B cell (primary cell): ENCODE measurements at regions not wholly inside any gene's neighbourhood (a gene's known extent, or its start where the extent isn't known, plus 50 kb on each side); places are given as distances from the start of the nearest gene placed in this dataset.

Experiments
- ATAC-seq: fragments of 200-7000 bp; cut with Tn5 transposase; one replicate; pipeline ENCODE4 v1.10.0; 2021; ENCODE audit warnings: low read depth, mild to moderate bottlenecking, moderate number of reproducible peaks, moderate library complexity
- CTCF ChIA-PET: fragments of 350-600 bp; sonication (Branson Sonifier 250); formaldehyde crosslinking; loops from one replicate; lab custom pipeline; 2021; ENCODE audit warnings: antibody characterized with exemption, inconsistent platforms; lab: Charles Lee
- POLR2A ChIA-PET: fragments of 350-600 bp; sonication (Branson Sonifier 250); formaldehyde crosslinking; loops from one replicate; lab custom pipeline; 2021; ENCODE audit warnings: antibody characterized with exemption; lab: Charles Lee
- DNase-seq: peaks from one replicate; pipeline ENCODE4 v3.0.0; 2013
- H2AFZ ChIP-seq: 2 replicates; pipeline ENCODE4 v1.6.1; 2012; ENCODE audit warnings: mild to moderate bottlenecking, low read depth, low read length; ENCODE audit not compliant: insufficient read depth, poor library complexity, severe bottlenecking
- H3K27ac ChIP-seq, 2 donors: 1 replicate in 1 of 2; 2 replicates in 1 of 2; pipeline ENCODE4 v1.5.1; 2012 to 2013; ENCODE audit warnings: low read length in 2 of 2, mild to moderate bottlenecking in 2 of 2, moderate library complexity in 1 of 2
- H3K27me3 ChIP-seq, 4 experiments: fragments of 200-600 bp in 1 of 4; sonication (generic) in 1 of 4; replicated peaks in 1 of 4; 1 replicate in 2 of 4; 2 replicates in 2 of 4; pipeline versions ENCODE4 v1.6.1 to v1.7.0; 2013 to 2016; ENCODE audit warnings: low read length in 3 of 4, mild to moderate bottlenecking in 2 of 4, mixed read lengths in 1 of 4, moderate library complexity in 1 of 4; ENCODE audit not compliant: insufficient read depth in 4 of 4, control insufficient read depth in 3 of 4; ENCODE audit errors: control extremely low read depth in 1 of 4
- H3K36me3 ChIP-seq, 2 experiments: replicated peaks in 1 of 2; 1 replicate in 1 of 2; 2 replicates in 1 of 2; pipeline versions ENCODE4 v1.6.1 to v1.7.1; 2013; ENCODE audit warnings: low read length in 1 of 2; ENCODE audit not compliant: insufficient read depth in 2 of 2, control insufficient read depth in 1 of 2; ENCODE audit errors: control extremely low read depth in 1 of 2, extremely low read depth in 1 of 2
- H3K4me1 ChIP-seq, 2 donors: fragments of 200-600 bp in 1 of 2; sonication (generic) in 1 of 2; 1 replicate in 1 of 2; 2 replicates in 1 of 2; pipeline versions ENCODE4 v1.5.1 to v1.6.1; 2013 to 2017; ENCODE audit warnings: low read length in 2 of 2; ENCODE audit not compliant: control insufficient read depth in 2 of 2, insufficient read depth in 2 of 2
- H3K4me2 ChIP-seq: replicated peaks from 2 replicates; pipeline ENCODE3; 2012; ENCODE audit warnings: mild to moderate bottlenecking, low read depth, low read length; ENCODE audit not compliant: poor library complexity, severe bottlenecking
- H3K4me3 ChIP-seq, 5 experiments: fragments of 200-600 bp in 1 of 5; sonication (generic) in 1 of 5; 1 replicate in 3 of 5; 2 replicates in 2 of 5; pipeline versions ENCODE4 v1.5.1 to v1.7.0; 2011 to 2016; ENCODE audit warnings: low read length in 4 of 5, mild to moderate bottlenecking in 4 of 5, low read depth in 2 of 5, control low read depth in 1 of 5, moderate library complexity in 1 of 5; ENCODE audit not compliant: insufficient read depth in 1 of 5; ENCODE audit errors: control extremely low read depth in 1 of 5, extremely low read depth in 1 of 5
- H3K79me2 ChIP-seq: fragments of 200-600 bp; sonication (generic); one replicate; pipeline ENCODE4 v1.6.0; 2016; ENCODE audit warnings: low read length; ENCODE audit not compliant: control insufficient read depth, insufficient read depth
- H3K9ac ChIP-seq: fragments of 200-600 bp; sonication (generic); 2 replicates; pipeline ENCODE4 v1.6.1; 2017; ENCODE audit warnings: mild to moderate bottlenecking, low read length, moderate library complexity
- H3K9me3 ChIP-seq, 3 donors: one replicate each; pipeline versions ENCODE4 v1.6.1 to v1.7.1; 2013; ENCODE audit warnings: low read length in 2 of 3; ENCODE audit not compliant: control insufficient read depth in 2 of 3, insufficient read depth in 1 of 3; ENCODE audit errors: control extremely low read depth in 1 of 3
- H4K20me1 ChIP-seq: 2 replicates; pipeline ENCODE4 v1.6.0; 2012; ENCODE audit warnings: mild to moderate bottlenecking, low read length; ENCODE audit not compliant: insufficient read depth, control insufficient read depth, poor library complexity, severe bottlenecking
- H3K27ac Mint-ChIP-seq: one replicate; pipeline ENCODE4 v1.8.0; 2021; ENCODE audit warnings: mixed read lengths
- H3K27me3 Mint-ChIP-seq: one replicate; pipeline ENCODE4 v1.8.0; 2021; ENCODE audit warnings: mixed read lengths
- H3K4me1 Mint-ChIP-seq: one replicate; pipeline ENCODE4 v1.8.0; 2021; ENCODE audit warnings: mixed read lengths
- H3K4me3 Mint-ChIP-seq: one replicate; pipeline ENCODE4 v1.8.0; 2021; ENCODE audit warnings: mixed read lengths
- H3K9me3 Mint-ChIP-seq: one replicate; pipeline ENCODE4 v1.8.0; 2022; ENCODE audit warnings: mixed read lengths; ENCODE audit not compliant: insufficient read depth
- EZH2 ChIP-seq: IDR thresholded peaks from 2 replicates; pipeline ENCODE4 v1.6.1; 2012; ENCODE audit warnings: borderline replicate concordance, low read depth, mild to moderate bottlenecking, moderate library complexity, low read length; ENCODE audit not compliant: insufficient read depth, poor library complexity, severe bottlenecking
- WGBS: methylation state at CpG from one replicate; pipeline ENCODE4 v1.1.5; 2013; ENCODE audit warnings: missing lambda C conversion rate; ENCODE audit not compliant: insufficient coverage; 5-methylcytosine and 5-hydroxymethylcytosine counted together
- intact Hi-C: fragments of 100-400 bp; cut with micrococcal nuclease; formaldehyde crosslinking; loops from one replicate; pipeline ENCODE4 v1.10.0; 2022
- TF ChIP-seq, protein P1 (sequence below): fragments of 200-600 bp; IDR thresholded peaks from one replicate; pipeline ENCODE4 v1.8.0; 2022; ENCODE audit warnings: antibody characterized with exemption, mild to moderate bottlenecking

DNA sequence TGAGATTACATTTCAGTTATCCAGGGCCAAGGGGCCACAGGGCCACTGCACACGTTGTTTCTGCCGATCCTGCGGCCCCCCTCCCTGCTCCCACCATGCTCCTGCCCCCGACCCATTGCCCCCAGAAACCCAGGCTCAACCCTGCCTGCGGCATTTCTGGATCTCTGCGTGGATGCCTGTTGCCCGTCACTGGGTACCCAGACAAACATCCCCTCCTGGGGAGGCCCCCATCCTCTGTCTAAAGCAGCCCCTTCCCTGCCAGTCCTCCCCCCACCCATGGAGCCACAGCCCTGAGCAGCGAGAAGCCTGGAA is 326.4 kb upstream of the SFSWAP start:
- Mint-ChIP-seq H3K9me3 (no peaks in the 10 kb centered on the region), H3K4me1 (no peaks in the 10 kb centered on the region), H3K27ac (no peak overlapping the region), H3K4me3 (no peak overlapping the region), H3K27me3 (peaks cover 7% of the 10 kb centered on the region)
- WGBS = 82% methylated on average over 7 of the region's 8 CpGs
- ChIA-PET CTCF (no interaction called here), POLR2A (no interaction called here)
- no peaks in the 10 kb centered on the region for H4K20me1 ChIP-seq
- H3K27ac ChIP-seq = no peak overlapping the region
- ATAC-seq (no peak), DNase-seq (no peak)
- H3K4me2 ChIP-seq = no peak overlapping the region
- H2AFZ ChIP-seq = no peak overlapping the region
- TF ChIP-seq, protein P1, sequence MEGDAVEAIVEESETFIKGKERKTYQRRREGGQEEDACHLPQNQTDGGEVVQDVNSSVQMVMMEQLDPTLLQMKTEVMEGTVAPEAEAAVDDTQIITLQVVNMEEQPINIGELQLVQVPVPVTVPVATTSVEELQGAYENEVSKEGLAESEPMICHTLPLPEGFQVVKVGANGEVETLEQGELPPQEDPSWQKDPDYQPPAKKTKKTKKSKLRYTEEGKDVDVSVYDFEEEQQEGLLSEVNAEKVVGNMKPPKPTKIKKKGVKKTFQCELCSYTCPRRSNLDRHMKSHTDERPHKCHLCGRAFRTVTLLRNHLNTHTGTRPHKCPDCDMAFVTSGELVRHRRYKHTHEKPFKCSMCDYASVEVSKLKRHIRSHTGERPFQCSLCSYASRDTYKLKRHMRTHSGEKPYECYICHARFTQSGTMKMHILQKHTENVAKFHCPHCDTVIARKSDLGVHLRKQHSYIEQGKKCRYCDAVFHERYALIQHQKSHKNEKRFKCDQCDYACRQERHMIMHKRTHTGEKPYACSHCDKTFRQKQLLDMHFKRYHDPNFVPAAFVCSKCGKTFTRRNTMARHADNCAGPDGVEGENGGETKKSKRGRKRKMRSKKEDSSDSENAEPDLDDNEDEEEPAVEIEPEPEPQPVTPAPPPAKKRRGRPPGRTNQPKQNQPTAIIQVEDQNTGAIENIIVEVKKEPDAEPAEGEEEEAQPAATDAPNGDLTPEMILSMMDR = no peak
- no peak for TF ChIP-seq EZH2
- H3K27me3 ChIP-seq = peaks cover 0 to 2% (median 0%) of the 10 kb centered on the region in 4 experiments
- no peak overlapping the region for H3K9ac ChIP-seq
- H3K79me2 ChIP-seq = no peaks in the 10 kb centered on the region
- peaks cover 0 to 3% (median 0%) of the 10 kb centered on the region in 3 donors for H3K9me3 ChIP-seq
- no peak overlapping the region for H3K4me3 ChIP-seq
- no peaks in the 10 kb centered on the region for H3K4me1 ChIP-seq
- no peaks in the 10 kb centered on the region for H3K36me3 ChIP-seq
- intact Hi-C loops = no loop called here

DNA sequence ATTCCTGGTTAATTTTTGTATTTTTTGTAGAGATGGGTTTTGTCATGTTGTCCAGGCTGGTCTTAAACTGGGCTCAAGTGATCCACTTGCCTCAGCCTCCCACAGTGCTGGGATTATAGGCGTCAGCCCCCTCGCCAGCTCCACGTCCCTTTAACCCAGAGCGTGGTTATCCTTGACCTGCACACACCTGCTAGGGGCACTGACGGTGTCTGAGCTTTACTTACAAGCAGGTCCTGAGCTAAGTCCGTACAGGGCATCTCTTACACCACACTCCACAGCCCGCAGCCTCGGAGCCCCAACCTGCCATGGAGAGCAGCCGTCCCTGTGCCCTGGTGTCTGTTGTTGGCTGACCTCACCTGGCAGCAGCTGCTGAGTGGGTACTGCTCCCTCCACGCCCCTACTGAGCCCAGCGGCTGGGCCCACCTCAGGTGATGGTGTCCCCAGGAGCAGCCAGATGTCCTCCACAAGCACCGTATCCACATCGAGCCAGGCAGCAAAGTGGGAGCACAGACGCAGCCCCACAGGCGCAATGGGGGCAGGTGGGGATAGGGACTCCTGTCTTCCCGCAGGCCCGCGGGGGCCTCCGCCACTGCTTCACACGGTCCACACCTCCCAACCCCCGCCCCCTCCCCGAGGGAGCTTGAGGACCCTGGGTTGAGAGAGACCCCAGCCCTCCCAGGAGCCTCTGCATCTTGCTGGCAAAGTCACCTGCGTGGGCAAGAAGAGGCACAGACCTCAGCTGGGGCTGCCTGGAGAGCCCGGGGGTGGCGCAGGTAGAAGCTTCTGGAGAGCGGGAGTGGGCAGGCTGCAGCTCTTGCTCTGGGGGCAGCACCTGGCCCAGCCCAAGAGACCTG is 325.4 kb upstream of the SFSWAP start:
- Histone ChIP-seq H3K79me2 (no peaks in the 10 kb centered on the region), H3K4me3 (no peak overlapping the region), H3K9ac (no peak overlapping the region), H2AFZ (no peak overlapping the region), H3K4me1 (no peaks in the 10 kb centered on the region), H4K20me1 (no peaks in the 10 kb centered on the region), H3K27me3 (peaks cover 0 to 2% (median 0%) of the 10 kb centered on the region in 4 experiments), H3K4me2 (no peak overlapping the region), H3K27ac (no peak overlapping the region), H3K9me3 (peaks cover 0 to 3% (median 0%) of the 10 kb centered on the region in 3 donors), H3K36me3 (no peaks in the 10 kb centered on the region)
- Mint-ChIP-seq H3K27me3 (peaks cover 11% of the 10 kb centered on the region), H3K4me1 (no peaks in the 10 kb centered on the region), H3K9me3 (no peaks in the 10 kb centered on the region), H3K4me3 (no peak overlapping the region), H3K27ac (no peak overlapping the region)
- TF ChIP-seq EZH2 = no peak
- TF ChIP-seq, protein P1 = no peak
- intact Hi-C loops = no loop called here
- no peak for ATAC-seq
- ChIA-PET CTCF (no interaction called here), POLR2A (no interaction called here)
- 83% methylated on average over 26 of the region's 26 CpGs for WGBS
- no peak for DNase-seq
